Common myeloid progenitor, CD34-positive (primary cell): ENCODE measurements at regions not wholly inside any gene's neighbourhood (a gene's known extent, or its start where the extent isn't known, plus 50 kb on each side); places are given as distances from the start of the nearest gene placed in this dataset.

ENCODE experiments used
- CTCF ChIA-PET: fragments of 350-600 bp; sonication (Branson Sonifier 250); formaldehyde crosslinking; loops from one replicate; lab custom pipeline; 2021; ENCODE audit warnings: antibody characterized with exemption; lab: Charles Lee
- POLR2A ChIA-PET: fragments of 350-600 bp; sonication (Branson Sonifier 250); formaldehyde crosslinking; loops from one replicate; lab custom pipeline; 2021; ENCODE audit warnings: antibody characterized with exemption; lab: Charles Lee
- DNase-seq, 3 donors: peaks; one replicate each; pipeline versions ENCODE4 v3.0.0 to v3.0.0-alpha.2; 2013
- H3K27ac ChIP-seq, 2 experiments: 1 replicate in 1 of 2; 2 replicates in 1 of 2; pipeline ENCODE4 v1.7.0; 2013; ENCODE audit warnings: inconsistent platforms in 2 of 2, low read length in 2 of 2, mild to moderate bottlenecking in 2 of 2, low read depth in 1 of 2, moderate library complexity in 1 of 2; ENCODE audit not compliant: severe bottlenecking in 2 of 2, insufficient read depth in 1 of 2, poor library complexity in 1 of 2
- H3K27me3 ChIP-seq, 5 experiments: replicated peaks in 2 of 5; 1 replicate in 3 of 5; 2 replicates in 2 of 5; pipeline versions ENCODE4 v1.6.1 to v1.7.0; 2013; ENCODE audit warnings: low read length in 4 of 5, mild to moderate bottlenecking in 2 of 5, moderate library complexity in 2 of 5, inconsistent platforms in 1 of 5; ENCODE audit not compliant: insufficient read depth in 5 of 5, control insufficient read depth in 4 of 5
- H3K36me3 ChIP-seq, 4 experiments: 1 replicate in 2 of 4; 2 replicates in 2 of 4; pipeline versions ENCODE4 v1.6.1 to v1.7.0; 2013; ENCODE audit warnings: low read length in 3 of 4, control low read depth in 1 of 4, mild to moderate bottlenecking in 1 of 4; ENCODE audit not compliant: control insufficient read depth in 4 of 4, insufficient read depth in 4 of 4
- H3K4me1 ChIP-seq, 4 experiments: 1 replicate in 3 of 4; 2 replicates in 1 of 4; pipeline versions ENCODE4 v1.6.1 to v1.7.1; 2013; ENCODE audit warnings: low read length in 3 of 4, mild to moderate bottlenecking in 3 of 4, control low read depth in 1 of 4, inconsistent platforms in 1 of 4, moderate library complexity in 1 of 4; ENCODE audit not compliant: control insufficient read depth in 4 of 4, insufficient read depth in 4 of 4; ENCODE audit errors: control extremely low read depth in 1 of 4
- H3K4me3 ChIP-seq, 7 experiments: 1 replicate in 4 of 7; 2 replicates in 3 of 7; pipeline versions ENCODE4 v1.5.1 to v1.7.0; 2013; ENCODE audit warnings: mild to moderate bottlenecking in 7 of 7, low read length in 6 of 7, moderate library complexity in 6 of 7, inconsistent platforms in 2 of 7, low read depth in 2 of 7, control low read depth in 1 of 7; ENCODE audit not compliant: insufficient read depth in 4 of 7, control insufficient read depth in 1 of 7; ENCODE audit errors: extremely low read depth in 1 of 7
- H3K9me3 ChIP-seq, 5 experiments: 1 replicate in 4 of 5; 2 replicates in 1 of 5; pipeline versions ENCODE4 v1.6.1 to v1.7.1; 2013; ENCODE audit warnings: low read length in 4 of 5, mild to moderate bottlenecking in 2 of 5, inconsistent platforms in 1 of 5, low read depth in 1 of 5, moderate library complexity in 1 of 5; ENCODE audit not compliant: control insufficient read depth in 4 of 5, insufficient read depth in 2 of 5; ENCODE audit errors: control extremely low read depth in 1 of 5
- WGBS: methylation state at CpG from one replicate; pipeline ENCODE4 v1.1.5; 2013; ENCODE audit not compliant: insufficient coverage; 5-methylcytosine and 5-hydroxymethylcytosine counted together

- H3K4me1 ChIP-seq, result no peaks in the 10 kb centered on the region
- H3K4me3 ChIP-seq, result no peak overlapping the region
- DNase-seq, result no peak
- H3K36me3 ChIP-seq, result no peaks in the 10 kb centered on the region
- H3K27me3 ChIP-seq, result no peaks in the 10 kb centered on the region
- H3K27ac ChIP-seq, result no peak overlapping the region
- no CpG with 5 or more reads among the region's 2 CpGs for WGBS
- no peaks in the 10 kb centered on the region for H3K9me3 ChIP-seq
- POLR2A ChIA-PET, result no interaction called here
- CTCF ChIA-PET, result no interaction called here
Measured at GRCh38 chrX:33307911-33308354, 96.6 kb upstream of the DMD start.

- CTCF ChIA-PET, result no interaction called here
- Histone ChIP-seq H3K27ac (no peak overlapping the region), H3K4me1 (no peaks in the 10 kb centered on the region), H3K27me3 (no peaks in the 10 kb centered on the region), H3K9me3 (no peaks in the 10 kb centered on the region), H3K36me3 (no peaks in the 10 kb centered on the region), H3K4me3 (no peak overlapping the region)
- WGBS, result 100% methylated on average over 2 of the region's 5 CpGs
- POLR2A ChIA-PET, result no interaction called here
- DNase-seq, result no peak
Measured at GRCh38 chrX:33298622-33299021, 87.3 kb upstream of the DMD start.

- H3K4me3 ChIP-seq, result no peak overlapping the region
- no peak for DNase-seq
- ChIA-PET POLR2A (no interaction called here), CTCF (no interaction called here)
- no peaks in the 10 kb centered on the region for H3K27me3 ChIP-seq
- no peak overlapping the region for H3K27ac ChIP-seq
- H3K9me3 ChIP-seq, result peaks cover 0 to 1% (median 0%) of the 10 kb centered on the region in 5 experiments
- no peaks in the 10 kb centered on the region for H3K4me1 ChIP-seq
- H3K36me3 ChIP-seq, result no peaks in the 10 kb centered on the region
- no CpG with 5 or more reads among the region's 1 CpG for WGBS
Measured at GRCh38 chrX:33285550-33285949, 74.2 kb upstream of the DMD start.

GRCh38 chrX:33277046-33277445 lies 65.7 kb upstream of the DMD start:
- no peaks in the 10 kb centered on the region for H3K27me3 ChIP-seq
- POLR2A ChIA-PET, result no interaction called here

GRCh38 chrX:33273535-33273934 lies 62.2 kb upstream of the DMD start:
- Histone ChIP-seq H3K4me3 (no peak overlapping the region), H3K9me3 (no peaks in the 10 kb centered on the region), H3K27me3 (no peaks in the 10 kb centered on the region), H3K36me3 (no peaks in the 10 kb centered on the region), H3K4me1 (no peaks in the 10 kb centered on the region), H3K27ac (no peak overlapping the region)
- ChIA-PET CTCF (no interaction called here), POLR2A (no interaction called here)
- DNase-seq, result no peak
- no CpG with 5 or more reads among the region's 1 CpG for WGBS

More at GRCh38 chrX:33277046-33277445, 65.7 kb upstream of the DMD start:
- 79% methylated on average over 1 of the region's 3 CpGs for WGBS
- no peak for DNase-seq
- no peaks in the 10 kb centered on the region for H3K36me3 ChIP-seq
- no peaks in the 10 kb centered on the region for H3K4me1 ChIP-seq
- H3K9me3 ChIP-seq, result no peaks in the 10 kb centered on the region
- no peak overlapping the region for H3K4me3 ChIP-seq
- CTCF ChIA-PET, result no interaction called here
- no peak overlapping the region for H3K27ac ChIP-seq

GRCh38 chrX:33272986-33273385 lies 61.6 kb upstream of the DMD start:
- no peak for DNase-seq
- Histone ChIP-seq H3K4me1 (no peaks in the 10 kb centered on the region), H3K4me3 (no peak overlapping the region), H3K36me3 (no peaks in the 10 kb centered on the region), H3K9me3 (no peaks in the 10 kb centered on the region), H3K27ac (no peak overlapping the region), H3K27me3 (no peaks in the 10 kb centered on the region)
- CTCF ChIA-PET, result no interaction called here
- POLR2A ChIA-PET, result no interaction called here
- WGBS, result no CpG with 5 or more reads among the region's 1 CpG
